ENCODE measurements at regions not wholly inside any gene's neighbourhood (a gene's known extent, or its start where the extent isn't known, plus 50 kb on each side); places are given as distances from the start of the nearest gene placed in this dataset.
"Not testable (repeated sequence)": the region's sequence is repeated elsewhere in the genome, so short reads cannot be mapped to it uniquely, and the experiment has no call there.

DNA sequence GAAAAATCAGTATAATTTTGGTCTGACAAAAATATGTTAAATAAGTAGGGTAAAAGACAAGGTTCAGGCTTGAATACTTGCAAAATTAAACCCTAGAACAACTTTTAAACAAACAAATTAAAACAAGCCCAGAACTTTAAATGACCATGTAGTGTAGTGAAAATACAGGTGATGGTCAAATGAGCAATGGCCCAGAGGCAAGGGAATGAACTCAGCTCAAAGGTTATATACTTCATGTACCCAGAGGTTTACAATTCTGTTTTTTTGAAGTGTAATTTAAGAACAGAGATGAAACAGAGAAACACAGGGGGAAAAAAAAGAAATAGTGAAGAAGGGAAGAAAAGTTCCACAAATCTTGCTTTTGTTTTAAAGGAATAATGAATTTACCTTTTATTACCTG, 949.2 kb downstream of the TRHDE start:
- Mint-ChIP-seq H3K27ac (no peak overlapping the region), H3K27me3 (no peaks in the 10 kb centered on the region), H3K4me1 (ENCODE audit: low read depth) (no peaks in the 10 kb centered on the region), H3K36me3 (ENCODE audit: low read depth) (no peaks in the 10 kb centered on the region), H3K4me3 (no peak overlapping the region), H3K9me3 (peaks cover 17% of the 10 kb centered on the region)
- intact Hi-C loops (cut with micrococcal nuclease) = no loop called here

DNA sequence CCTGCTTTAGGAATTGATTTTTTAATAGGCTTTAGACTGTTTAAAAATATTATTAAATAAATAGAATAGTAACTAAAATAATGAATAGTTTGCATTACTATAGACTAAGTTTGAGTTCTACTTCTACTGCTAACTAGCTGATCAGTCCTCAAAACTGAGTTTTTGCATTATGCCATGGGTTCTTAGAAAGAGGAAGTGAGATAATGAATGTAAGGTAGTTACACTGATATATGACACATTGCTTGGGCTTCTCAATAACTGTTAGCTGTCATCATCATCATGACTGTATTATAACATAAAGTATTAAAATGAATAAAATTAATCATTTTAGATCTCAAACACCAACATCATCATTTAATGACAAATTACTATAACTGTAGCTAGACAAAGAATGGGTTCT, 949.7 kb downstream of the TRHDE start:
- Mint-ChIP-seq H3K4me1 (ENCODE audit: low read depth) (no peaks in the 10 kb centered on the region), H3K27me3 (no peaks in the 10 kb centered on the region), H3K4me3 (no peak overlapping the region), H3K9me3 (peaks cover 16% of the 10 kb centered on the region), H3K27ac (no peak overlapping the region), H3K36me3 (ENCODE audit: low read depth) (no peaks in the 10 kb centered on the region)
- intact Hi-C loops (cut with micrococcal nuclease) = no loop called here

DNA sequence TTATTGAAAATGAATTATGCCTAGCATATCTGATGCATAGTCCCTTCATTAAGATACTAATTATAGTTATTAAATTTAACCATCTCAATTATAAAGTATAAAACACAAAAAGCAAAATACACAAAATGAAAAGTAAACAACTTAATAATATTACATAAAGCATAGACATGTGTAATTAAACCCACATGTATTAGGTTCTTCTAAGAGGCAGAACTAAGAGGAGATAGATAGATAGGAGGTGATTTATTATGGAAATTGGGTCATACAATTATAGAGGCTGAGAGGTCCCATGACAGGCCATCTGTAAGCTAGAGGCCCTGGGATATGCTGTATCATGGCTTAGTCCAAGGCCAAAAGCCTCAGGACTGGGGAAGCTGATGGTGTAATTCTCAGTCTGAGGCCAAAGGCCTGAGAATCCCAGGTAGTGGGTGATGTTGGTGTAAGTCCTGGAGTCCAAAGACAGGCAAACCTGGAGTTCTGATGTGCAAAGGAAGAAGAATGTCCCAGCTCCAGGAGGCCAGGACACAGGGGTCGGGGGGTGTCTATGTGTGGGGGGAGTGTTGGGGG, 953.3 kb downstream of the TRHDE start:
- H3K4me1 Mint-ChIP-seq (ENCODE audit: low read depth) = no peaks in the 10 kb centered on the region
- intact Hi-C loops (cut with micrococcal nuclease) = no loop called here
- H3K27ac Mint-ChIP-seq = no peak overlapping the region
- H3K27me3 Mint-ChIP-seq = no peaks in the 10 kb centered on the region
- H3K4me3 Mint-ChIP-seq = no peak overlapping the region
- H3K36me3 Mint-ChIP-seq (ENCODE audit: low read depth) = no peaks in the 10 kb centered on the region
- peaks cover 15% of the 10 kb centered on the region for H3K9me3 Mint-ChIP-seq

DNA sequence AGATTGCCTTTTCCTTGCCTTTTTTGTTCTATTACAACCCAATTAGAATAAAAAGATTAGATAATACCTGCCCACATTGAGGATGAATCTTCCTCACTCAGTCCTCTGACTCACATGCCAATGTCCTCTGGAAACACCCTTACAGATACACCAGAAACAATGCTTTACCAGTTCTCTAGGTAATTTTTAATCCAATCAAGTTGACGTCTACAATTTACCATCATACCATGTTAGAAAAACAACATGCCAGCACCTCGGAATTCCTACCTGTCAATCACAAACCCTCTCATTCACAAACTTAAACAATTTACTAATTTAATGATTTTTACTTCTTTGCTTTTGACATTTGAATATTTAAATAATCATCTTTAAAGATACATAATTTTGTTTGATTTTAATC, 953.8 kb downstream of the TRHDE start:
- Mint-ChIP-seq H3K4me1 (ENCODE audit: low read depth) (no peaks in the 10 kb centered on the region), H3K9me3 (peaks cover 15% of the 10 kb centered on the region), H3K4me3 (no peak overlapping the region), H3K36me3 (ENCODE audit: low read depth) (no peaks in the 10 kb centered on the region), H3K27me3 (no peaks in the 10 kb centered on the region), H3K27ac (no peak overlapping the region)
- intact Hi-C loops (cut with micrococcal nuclease) = no loop called here

DNA sequence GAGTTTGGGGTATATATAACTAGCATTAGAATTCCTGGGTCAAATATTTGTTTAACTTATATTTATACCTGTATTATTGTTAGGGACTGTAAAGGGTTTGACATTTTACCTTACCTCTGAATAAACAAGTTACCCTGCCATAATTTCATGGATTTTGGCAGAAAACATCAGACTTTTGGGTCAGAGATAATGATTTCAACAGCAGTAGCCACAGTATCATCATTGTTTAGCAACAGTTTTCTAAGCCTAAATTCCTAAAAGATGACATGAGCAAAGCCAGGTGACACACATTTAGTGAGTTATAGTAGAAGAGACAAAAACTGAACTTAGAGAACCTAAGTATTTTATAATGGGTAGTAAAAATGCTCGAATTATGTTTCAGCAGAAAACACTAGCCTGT, 954.4 kb downstream of the TRHDE start:
- H3K36me3 Mint-ChIP-seq (ENCODE audit: low read depth) = no peaks in the 10 kb centered on the region
- intact Hi-C loops (cut with micrococcal nuclease) = no loop called here
- no peak overlapping the region for H3K27ac Mint-ChIP-seq
- H3K4me1 Mint-ChIP-seq (ENCODE audit: low read depth) = no peaks in the 10 kb centered on the region
- no peaks in the 10 kb centered on the region for H3K27me3 Mint-ChIP-seq
- peaks cover 22% of the 10 kb centered on the region for H3K9me3 Mint-ChIP-seq
- no peak overlapping the region for H3K4me3 Mint-ChIP-seq

DNA sequence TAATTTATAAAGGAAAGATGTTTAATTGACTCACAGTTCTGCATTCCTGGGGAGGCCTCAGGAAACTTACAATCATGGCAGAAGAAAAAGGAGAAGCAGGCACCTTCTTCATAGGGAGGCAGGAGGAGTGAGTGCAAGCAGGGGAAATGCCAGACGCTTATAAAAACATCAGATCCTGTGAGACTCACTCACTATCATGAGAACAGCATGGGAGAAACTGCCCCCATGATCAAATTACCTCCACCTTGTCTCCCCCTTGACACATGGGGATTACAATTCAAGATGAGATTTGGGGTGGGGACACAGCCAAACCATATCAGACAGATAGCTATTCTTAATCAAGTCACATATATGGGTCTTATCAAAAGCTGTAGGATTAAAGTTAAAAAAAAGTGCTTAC, 956.7 kb downstream of the TRHDE start:
- H3K9me3 Mint-ChIP-seq = peaks cover 43% of the 10 kb centered on the region

DNA sequence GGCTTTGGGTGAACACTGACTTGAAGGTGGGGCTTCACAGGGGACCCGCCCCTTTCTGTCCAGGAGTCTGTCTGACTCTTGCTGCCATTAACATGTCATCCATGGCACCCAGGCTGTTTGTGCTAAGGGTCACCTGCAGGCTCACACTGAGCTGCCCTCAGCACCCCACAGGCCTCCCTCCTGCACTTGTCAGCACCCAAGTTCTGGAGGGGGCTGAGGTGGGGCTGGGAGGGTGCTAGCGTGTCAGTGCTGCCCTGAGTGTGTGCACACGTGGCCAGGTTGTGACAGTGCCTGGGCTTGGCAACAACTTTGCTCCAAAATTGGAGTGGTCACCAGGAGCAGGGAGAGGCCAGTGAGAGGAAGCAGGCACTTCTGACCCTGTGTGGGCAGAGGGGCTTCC, 963.2 kb downstream of the TRHDE start:
- Mint-ChIP-seq H3K36me3 (ENCODE audit: low read depth) (no peaks in the 10 kb centered on the region), H3K4me1 (ENCODE audit: low read depth) (no peaks in the 10 kb centered on the region), H3K27me3 (no peaks in the 10 kb centered on the region), H3K4me3 (no peak overlapping the region), H3K9me3 (peaks cover 64% of the 10 kb centered on the region), H3K27ac (no peak overlapping the region)
- intact Hi-C loops (cut with micrococcal nuclease) = no loop called here

More for the DNA sequence above, 956.7 kb downstream of the TRHDE start:
- intact Hi-C loops (cut with micrococcal nuclease); H3K4me1 Mint-ChIP-seq (ENCODE audit: low read depth); H3K36me3 Mint-ChIP-seq (ENCODE audit: low read depth); H3K27me3 Mint-ChIP-seq; H3K4me3 Mint-ChIP-seq; H3K27ac Mint-ChIP-seq: not testable (repeated sequence)

DNA sequence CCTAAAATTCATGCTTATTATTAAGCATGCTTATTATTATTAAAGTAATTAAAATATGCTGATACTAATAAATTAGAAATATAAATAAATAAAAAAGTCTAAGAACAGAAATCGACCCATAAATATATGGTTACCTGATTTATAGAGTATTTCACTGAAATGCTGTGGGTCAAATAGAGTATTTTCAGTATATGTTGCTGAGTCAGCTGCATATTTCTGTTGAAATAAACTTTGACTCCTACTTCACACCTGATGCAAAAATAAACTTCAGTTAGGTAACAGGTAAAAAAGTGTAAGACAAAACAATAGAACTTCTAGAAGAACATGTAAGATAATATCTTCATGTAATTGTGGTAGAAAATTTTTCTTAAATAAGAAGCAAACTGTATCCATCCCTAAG, 967.9 kb downstream of the TRHDE start:
- H3K4me3 Mint-ChIP-seq = no peak overlapping the region

DNA sequence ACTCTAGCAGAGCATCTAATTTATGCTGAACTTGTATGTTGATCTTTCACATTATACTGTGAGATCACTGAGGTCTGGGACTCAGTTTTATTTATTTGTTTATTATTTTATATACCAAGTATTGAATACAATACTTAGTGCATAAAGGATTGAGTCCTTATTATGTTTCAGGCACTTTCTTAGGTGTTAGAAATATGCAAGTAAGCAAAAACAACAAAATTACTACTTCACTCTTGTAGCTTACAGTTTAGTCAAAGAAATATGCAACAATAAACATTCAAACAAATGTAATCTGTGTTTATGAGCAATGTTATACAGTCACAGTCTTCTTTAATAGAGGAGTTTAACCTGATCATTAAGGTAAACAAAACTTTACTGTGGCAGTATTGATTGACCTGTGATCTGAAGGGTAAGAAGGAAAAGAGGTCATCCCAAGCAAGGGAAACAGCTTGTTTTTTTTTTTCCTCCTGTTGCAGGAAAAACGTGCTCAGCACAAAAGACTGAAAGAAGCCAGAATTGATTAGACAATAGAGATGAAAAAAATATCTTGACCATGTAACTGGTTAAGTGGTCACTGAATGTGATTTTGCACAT, 990.7 kb downstream of the TRHDE start:
- Mint-ChIP-seq H3K36me3 (ENCODE audit: low read depth) (no peaks in the 10 kb centered on the region), H3K27ac (no peak overlapping the region), H3K27me3 (no peaks in the 10 kb centered on the region), H3K4me1 (ENCODE audit: low read depth) (no peaks in the 10 kb centered on the region), H3K4me3 (no peak overlapping the region), H3K9me3 (peaks cover 35% of the 10 kb centered on the region)
- intact Hi-C loops (cut with micrococcal nuclease) = no loop called here

More for the DNA sequence above, 967.9 kb downstream of the TRHDE start:
- Mint-ChIP-seq H3K27me3 (no peaks in the 10 kb centered on the region), H3K4me1 (ENCODE audit: low read depth) (no peaks in the 10 kb centered on the region), H3K9me3 (peaks cover 23% of the 10 kb centered on the region), H3K36me3 (ENCODE audit: low read depth) (no peaks in the 10 kb centered on the region), H3K27ac (no peak overlapping the region)
- intact Hi-C loops (cut with micrococcal nuclease) = no loop called here

DNA sequence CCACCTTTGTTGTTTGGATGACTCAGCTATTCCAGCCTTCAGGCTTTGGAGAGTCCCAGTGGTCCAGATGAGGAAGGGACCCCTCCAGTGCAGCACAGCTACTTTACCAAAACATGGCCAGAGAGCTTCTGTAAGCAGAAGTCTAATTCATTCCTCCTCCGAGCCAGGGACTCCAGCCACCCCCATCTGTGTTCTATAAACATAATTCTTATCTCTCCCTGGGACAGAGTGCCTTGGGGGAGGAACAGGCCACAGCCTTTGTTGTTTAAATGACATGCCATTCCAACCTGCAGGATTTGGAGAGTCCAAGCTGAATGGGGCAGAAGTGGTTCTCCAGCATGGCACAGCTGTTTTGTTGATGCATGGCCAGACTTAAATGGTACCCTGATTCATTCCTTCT, 994.0 kb downstream of the TRHDE start:
- no peaks in the 10 kb centered on the region for H3K4me1 Mint-ChIP-seq (ENCODE audit: low read depth)
- no peaks in the 10 kb centered on the region for H3K36me3 Mint-ChIP-seq (ENCODE audit: low read depth)
- peaks cover 63% of the 10 kb centered on the region for H3K9me3 Mint-ChIP-seq
- intact Hi-C loops (cut with micrococcal nuclease) = no loop called here
- no peak overlapping the region for H3K27ac Mint-ChIP-seq
- H3K27me3 Mint-ChIP-seq = no peaks in the 10 kb centered on the region
- H3K4me3 Mint-ChIP-seq = no peak overlapping the region

DNA sequence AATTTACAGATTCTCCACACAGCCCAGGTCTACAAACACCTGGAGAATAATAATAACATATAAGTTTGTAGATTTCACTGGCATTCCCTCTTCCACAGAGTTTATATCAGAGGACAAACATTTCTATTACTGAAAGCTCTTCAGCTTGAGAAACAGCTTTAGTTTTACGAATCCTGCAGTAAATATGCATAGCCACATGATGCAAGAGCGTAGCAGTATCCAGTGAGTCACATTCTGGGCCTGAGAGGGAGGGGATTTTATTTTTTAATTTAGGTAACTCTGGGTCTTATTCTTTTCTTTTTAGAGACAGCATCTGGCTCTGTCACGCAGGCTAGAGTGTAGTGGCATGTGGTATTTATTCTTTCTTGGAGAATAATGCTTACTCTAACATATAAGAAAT, 1002.8 kb downstream of the TRHDE start:
- no peaks in the 10 kb centered on the region for H3K4me1 Mint-ChIP-seq (ENCODE audit: low read depth)
- H3K9me3 Mint-ChIP-seq = peaks cover 32% of the 10 kb centered on the region
- no peak overlapping the region for H3K27ac Mint-ChIP-seq
- no peak overlapping the region for H3K4me3 Mint-ChIP-seq
- intact Hi-C loops (cut with micrococcal nuclease) = no loop called here
- no peaks in the 10 kb centered on the region for H3K36me3 Mint-ChIP-seq (ENCODE audit: low read depth)
- no peaks in the 10 kb centered on the region for H3K27me3 Mint-ChIP-seq

DNA sequence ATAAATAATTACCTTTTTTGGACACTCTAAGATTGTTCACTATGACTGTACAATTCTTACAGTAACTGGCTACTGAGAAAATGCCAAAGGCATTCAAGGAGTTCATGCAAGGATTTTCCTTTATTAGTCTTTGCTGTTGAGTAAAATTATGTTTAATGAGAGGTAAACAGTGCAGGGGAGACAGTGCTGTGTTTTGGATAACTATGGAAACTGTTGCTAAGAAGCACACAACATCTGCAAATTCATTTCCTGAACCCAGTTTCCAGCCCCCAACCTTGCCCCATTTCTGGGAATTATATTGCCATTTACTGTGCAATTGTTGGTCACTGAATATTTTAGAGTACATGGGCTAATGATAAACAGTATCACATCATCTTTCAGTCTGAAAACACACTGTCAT, 1005.8 kb downstream of the TRHDE start:
- Mint-ChIP-seq H3K4me3 (no peak overlapping the region), H3K9me3 (peaks cover 12% of the 10 kb centered on the region), H3K4me1 (ENCODE audit: low read depth) (no peaks in the 10 kb centered on the region), H3K36me3 (ENCODE audit: low read depth) (no peaks in the 10 kb centered on the region), H3K27me3 (no peaks in the 10 kb centered on the region), H3K27ac (no peak overlapping the region)
- intact Hi-C loops (cut with micrococcal nuclease) = no loop called here

DNA sequence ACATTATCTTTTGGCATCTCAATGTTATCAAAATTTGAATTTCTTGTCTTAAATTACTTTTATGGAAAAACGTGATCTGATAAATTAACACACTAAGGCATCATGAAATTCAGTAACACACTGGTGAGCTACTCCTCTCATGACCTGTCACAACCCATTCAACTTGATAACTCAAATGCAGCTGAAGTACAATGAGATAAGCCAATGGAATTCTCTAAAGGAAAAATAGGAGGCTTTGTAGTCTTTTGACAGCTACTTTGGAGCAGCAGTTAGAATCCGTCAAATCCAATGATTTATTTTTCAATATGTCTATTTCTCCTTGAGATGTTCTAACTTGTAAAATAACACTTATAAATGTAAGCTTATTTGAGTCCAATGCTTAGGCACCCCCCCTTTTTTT, 1029.4 kb downstream of the TRHDE start:
- intact Hi-C loops (cut with micrococcal nuclease) = no loop called here
- no peaks in the 10 kb centered on the region for H3K36me3 Mint-ChIP-seq (ENCODE audit: low read depth)
- H3K9me3 Mint-ChIP-seq = peaks cover 35% of the 10 kb centered on the region
- H3K4me3 Mint-ChIP-seq = no peak overlapping the region
- H3K27me3 Mint-ChIP-seq = no peaks in the 10 kb centered on the region
- H3K4me1 Mint-ChIP-seq (ENCODE audit: low read depth) = no peaks in the 10 kb centered on the region
- H3K27ac Mint-ChIP-seq = no peak overlapping the region

DNA sequence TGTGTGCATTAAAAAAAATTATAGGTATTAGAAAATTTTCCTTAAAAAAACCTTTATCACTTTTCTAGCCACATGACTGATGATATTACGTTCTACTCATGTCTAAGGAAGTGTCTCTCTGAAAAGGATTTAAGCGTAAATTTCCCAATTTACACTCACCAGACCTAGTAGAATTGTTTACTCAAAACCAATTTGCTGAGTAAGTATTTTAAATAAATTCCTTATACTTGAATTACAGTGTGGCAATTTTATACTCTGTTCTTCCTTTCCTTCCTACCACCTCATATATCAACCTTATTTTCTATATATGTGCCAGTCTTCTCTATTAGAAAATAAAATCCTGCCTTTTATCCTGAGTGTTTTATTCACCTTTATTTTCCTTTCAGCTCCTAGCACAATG, 1035.1 kb downstream of the TRHDE start:
- Mint-ChIP-seq H3K27ac (no peak overlapping the region), H3K4me1 (ENCODE audit: low read depth) (no peaks in the 10 kb centered on the region), H3K4me3 (no peak overlapping the region), H3K36me3 (ENCODE audit: low read depth) (no peaks in the 10 kb centered on the region), H3K9me3 (peaks cover 20% of the 10 kb centered on the region), H3K27me3 (no peaks in the 10 kb centered on the region)
- intact Hi-C loops (cut with micrococcal nuclease) = no loop called here

DNA sequence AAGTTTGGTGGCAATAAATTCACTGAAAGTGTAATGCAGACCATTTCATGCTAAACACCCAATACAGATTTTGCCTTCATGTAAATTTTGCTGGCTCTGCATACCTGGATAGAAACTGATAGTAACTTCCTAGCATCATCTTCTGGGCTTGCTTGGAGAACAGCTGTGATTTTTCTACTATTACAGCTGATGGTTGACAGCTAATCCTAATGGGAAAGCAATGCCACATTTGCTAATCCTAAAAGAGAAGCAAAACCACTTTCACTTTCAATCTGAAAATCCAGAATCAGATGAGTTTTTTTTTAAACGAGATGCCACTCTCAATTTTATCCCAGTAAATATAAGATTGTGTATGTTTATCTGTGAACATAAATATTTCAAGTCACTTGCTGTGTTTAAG, 1035.9 kb downstream of the TRHDE start:
- Mint-ChIP-seq H3K27ac (no peak overlapping the region), H3K4me1 (ENCODE audit: low read depth) (no peaks in the 10 kb centered on the region), H3K9me3 (peaks cover 22% of the 10 kb centered on the region), H3K4me3 (no peak overlapping the region), H3K27me3 (no peaks in the 10 kb centered on the region), H3K36me3 (ENCODE audit: low read depth) (no peaks in the 10 kb centered on the region)
- intact Hi-C loops (cut with micrococcal nuclease) = no loop called here

Data from dendritic cell treated with granulocyte-macrophage colony-stimulating factor and Interleukin-4, amounts not matched to agents 40 ng/mL and 50 ng/mL, for 4 days (primary cell).